ENCODE measurements at regions not wholly inside any gene's neighbourhood (a gene's known extent, or its start where the extent isn't known, plus 50 kb on each side); places are given as distances from the start of the nearest gene placed in this dataset.

- Histone ChIP-seq H3K36me3 (no peaks in the 10 kb centered on the region), H3K9me3 (no peaks in the 10 kb centered on the region), H3K4me1 (no peaks in the 10 kb centered on the region), H3K27me3 (no peaks in the 10 kb centered on the region), H3K4me3 (no peak overlapping the region), H3K27ac (no peak overlapping the region)
- ATAC-seq (no peak), DNase-seq (no peak)
- intact Hi-C loops (cut with DNase I), result no loop called here
- 85% methylated on average over 3 of the region's 3 CpGs for WGBS (ENCODE audit: insufficient coverage, low coverage, low lambda C conversion rate, missing lambda C conversion rate)
- TF ChIP-seq CTCF (IDR thresholded peaks at IDR 0.05) (no peak), POLR2A (IDR thresholded peaks at IDR 0.05) (no peak)
Observed at GRCh38 chr4:123510221-123510620, 113.6 kb downstream of the SPRY1 start.

GRCh38 chr4:123510659-123511058, 114.1 kb downstream of the SPRY1 start:
- DNase-seq (no peak), ATAC-seq (no peak)
- Histone ChIP-seq H3K27me3 (no peaks in the 10 kb centered on the region), H3K27ac (no peak overlapping the region), H3K36me3 (no peaks in the 10 kb centered on the region), H3K4me1 (no peaks in the 10 kb centered on the region), H3K9me3 (no peaks in the 10 kb centered on the region), H3K4me3 (no peak overlapping the region)
- intact Hi-C loops (cut with DNase I), result no loop called here
- WGBS (ENCODE audit: insufficient coverage, low coverage, low lambda C conversion rate, missing lambda C conversion rate), result 83% methylated on average over 3 of the region's 3 CpGs
- TF ChIP-seq CTCF (IDR thresholded peaks at IDR 0.05) (no peak), POLR2A (IDR thresholded peaks at IDR 0.05) (no peak)

GRCh38 chr4:123516576-123516975, 120.0 kb downstream of the SPRY1 start:
- Histone ChIP-seq H3K4me3 (no peak overlapping the region), H3K27me3 (no peaks in the 10 kb centered on the region), H3K9me3 (no peaks in the 10 kb centered on the region), H3K4me1 (no peaks in the 10 kb centered on the region), H3K27ac (no peak overlapping the region), H3K36me3 (no peaks in the 10 kb centered on the region)
- intact Hi-C loops (cut with DNase I), result no loop called here
- ATAC-seq, result no peak
- no peak for DNase-seq
- TF ChIP-seq POLR2A (IDR thresholded peaks at IDR 0.05) (no peak), CTCF (IDR thresholded peaks at IDR 0.05) (no peak)
- 58% methylated on average over 3 of the region's 3 CpGs for WGBS (ENCODE audit: insufficient coverage, low coverage, low lambda C conversion rate, missing lambda C conversion rate)

GRCh38 chr4:123517176-123517575, 120.6 kb downstream of the SPRY1 start:
- WGBS (ENCODE audit: insufficient coverage, low coverage, low lambda C conversion rate, missing lambda C conversion rate), result 66% methylated on average over 3 of the region's 3 CpGs
- intact Hi-C loops (cut with DNase I), result no loop called here
- no peak for ATAC-seq
- Histone ChIP-seq H3K9me3 (no peaks in the 10 kb centered on the region), H3K27me3 (no peaks in the 10 kb centered on the region), H3K4me1 (no peaks in the 10 kb centered on the region), H3K4me3 (no peak overlapping the region), H3K27ac (no peak overlapping the region), H3K36me3 (no peaks in the 10 kb centered on the region)
- TF ChIP-seq CTCF (IDR thresholded peaks at IDR 0.05), result no peak
- no peak for DNase-seq

GRCh38 chr4:123517971-123518370, 121.4 kb downstream of the SPRY1 start:
- Histone ChIP-seq H3K27ac (no peak overlapping the region), H3K9me3 (no peaks in the 10 kb centered on the region), H3K4me3 (no peak overlapping the region), H3K4me1 (no peaks in the 10 kb centered on the region), H3K27me3 (no peaks in the 10 kb centered on the region), H3K36me3 (no peaks in the 10 kb centered on the region)
- 83% methylated on average over 1 of the region's 3 CpGs for WGBS (ENCODE audit: insufficient coverage, low coverage, low lambda C conversion rate, missing lambda C conversion rate)
- ATAC-seq (no peak), DNase-seq (no peak)
- intact Hi-C loops (cut with DNase I), result no loop called here
- TF ChIP-seq CTCF (IDR thresholded peaks at IDR 0.05) (no peak), POLR2A (IDR thresholded peaks at IDR 0.05) (no peak)
